ENCODE measurements at regions not wholly inside any gene's neighbourhood (a gene's known extent, or its start where the extent isn't known, plus 50 kb on each side); places are given as distances from the start of the nearest gene placed in this dataset.

- Histone ChIP-seq H3K4me3 (ENCODE audit: low read depth, low read length, poor library complexity, severe bottlenecking) (no peak overlapping the region), H2AFZ (ENCODE audit: low read length) (no peak overlapping the region), H3K9me2 (ENCODE audit: low read depth, low read length) (no peaks in the 10 kb centered on the region), H3K4me2 (ENCODE audit: low read length) (no peak overlapping the region), H3K36me3 (ENCODE audit: insufficient read depth, low read length) (no peaks in the 10 kb centered on the region), H3K27ac (ENCODE audit: low read depth, low read length, poor library complexity, severe bottlenecking) (no peak overlapping the region), H3K27me3 (ENCODE audit: insufficient read depth, low read length) (no peaks in the 10 kb centered on the region), H4K20me1 (ENCODE audit: insufficient read depth, low read length) (no peaks in the 10 kb centered on the region), H3K4me1 (ENCODE audit: insufficient read depth, low read length, severe bottlenecking) (no peaks in the 10 kb centered on the region), H3F3A (ENCODE audit: insufficient read depth, low read length) (no peaks in the 10 kb centered on the region), H3K9ac (ENCODE audit: low read length) (no peak overlapping the region), H3K79me2 (ENCODE audit: insufficient read depth, low read length) (no peaks in the 10 kb centered on the region), H3K9me3 (ENCODE audit: low read length) (no peaks in the 10 kb centered on the region)
- TF ChIP-seq EZH2 (IDR thresholded peaks at IDR 0.05; ENCODE audit: borderline replicate concordance, low read length) (no peak), CTCF (IDR thresholded peaks at IDR 0.05; ENCODE audit: low read length) (no peak)
These were observed 583.3 kb upstream of the TENM4 start for GRCh38 chr11:80024119-80024518.

GRCh38 chr11:80023386-80023785 is 582.6 kb upstream of the TENM4 start:
- H3K27me3 ChIP-seq (ENCODE audit: insufficient read depth, low read length): no peaks in the 10 kb centered on the region
- no peaks in the 10 kb centered on the region for H3K9me3 ChIP-seq (ENCODE audit: low read length)
- TF ChIP-seq EZH2 (IDR thresholded peaks at IDR 0.05; ENCODE audit: borderline replicate concordance, low read length) (no peak), CTCF (IDR thresholded peaks at IDR 0.05; ENCODE audit: low read length) (no peak)
- no peaks in the 10 kb centered on the region for H4K20me1 ChIP-seq (ENCODE audit: insufficient read depth, low read length)
- H3K27ac ChIP-seq (ENCODE audit: low read depth, low read length, poor library complexity, severe bottlenecking): no peak overlapping the region
- no peak overlapping the region for H3K4me2 ChIP-seq (ENCODE audit: low read length)
- H3K9ac ChIP-seq (ENCODE audit: low read length): no peak overlapping the region
- H3K9me2 ChIP-seq (ENCODE audit: low read depth, low read length): no peaks in the 10 kb centered on the region
- H3K4me3 ChIP-seq (ENCODE audit: low read depth, low read length, poor library complexity, severe bottlenecking): no peak overlapping the region
- no peaks in the 10 kb centered on the region for H3K4me1 ChIP-seq (ENCODE audit: insufficient read depth, low read length, severe bottlenecking)
- no peaks in the 10 kb centered on the region for H3K79me2 ChIP-seq (ENCODE audit: insufficient read depth, low read length)
- H2AFZ ChIP-seq (ENCODE audit: low read length): no peak overlapping the region
- H3F3A ChIP-seq (ENCODE audit: insufficient read depth, low read length): no peaks in the 10 kb centered on the region
- no peaks in the 10 kb centered on the region for H3K36me3 ChIP-seq (ENCODE audit: insufficient read depth, low read length)

GRCh38 chr11:80010536-80010935 is 569.7 kb upstream of the TENM4 start:
- TF ChIP-seq CTCF (IDR thresholded peaks at IDR 0.05; ENCODE audit: low read length): no peak
- TF ChIP-seq EZH2 (IDR thresholded peaks at IDR 0.05; ENCODE audit: borderline replicate concordance, low read length): no peak
- no peak overlapping the region for H2AFZ ChIP-seq (ENCODE audit: low read length)
- H4K20me1 ChIP-seq (ENCODE audit: insufficient read depth, low read length): no peaks in the 10 kb centered on the region
- H3K9me2 ChIP-seq (ENCODE audit: low read depth, low read length): no peaks in the 10 kb centered on the region
- H3K9me3 ChIP-seq (ENCODE audit: low read length): no peaks in the 10 kb centered on the region
- no peak overlapping the region for H3K4me2 ChIP-seq (ENCODE audit: low read length)
- H3F3A ChIP-seq (ENCODE audit: insufficient read depth, low read length): no peaks in the 10 kb centered on the region
- no peaks in the 10 kb centered on the region for H3K27me3 ChIP-seq (ENCODE audit: insufficient read depth, low read length)
- H3K9ac ChIP-seq (ENCODE audit: low read length): no peak overlapping the region
- no peak overlapping the region for H3K27ac ChIP-seq (ENCODE audit: low read depth, low read length, poor library complexity, severe bottlenecking)
- H3K4me1 ChIP-seq (ENCODE audit: insufficient read depth, low read length, severe bottlenecking): no peaks in the 10 kb centered on the region
- no peak overlapping the region for H3K4me3 ChIP-seq (ENCODE audit: low read depth, low read length, poor library complexity, severe bottlenecking)
- no peaks in the 10 kb centered on the region for H3K36me3 ChIP-seq (ENCODE audit: insufficient read depth, low read length)
- H3K79me2 ChIP-seq (ENCODE audit: insufficient read depth, low read length): no peaks in the 10 kb centered on the region

Measured in OCI-LY1 (cell line).